ENCODE measurements at regions not wholly inside any gene's neighbourhood (a gene's known extent, or its start where the extent isn't known, plus 50 kb on each side); places are given as distances from the start of the nearest gene placed in this dataset.

- Histone ChIP-seq H3K4me1 (no peaks in the 10 kb centered on the region), H3K27ac (no peak overlapping the region), H3K9me3 (no peaks in the 10 kb centered on the region), H3K4me3 (no peak overlapping the region), H3K36me3 (no peaks in the 10 kb centered on the region), H3K27me3 (no peaks in the 10 kb centered on the region)
- no peak for DNase-seq (ENCODE audit: extremely low spot score in 2 of 2)
- intact Hi-C loops (cut with DNase I), result no loop called here
- TF ChIP-seq, protein P1, sequence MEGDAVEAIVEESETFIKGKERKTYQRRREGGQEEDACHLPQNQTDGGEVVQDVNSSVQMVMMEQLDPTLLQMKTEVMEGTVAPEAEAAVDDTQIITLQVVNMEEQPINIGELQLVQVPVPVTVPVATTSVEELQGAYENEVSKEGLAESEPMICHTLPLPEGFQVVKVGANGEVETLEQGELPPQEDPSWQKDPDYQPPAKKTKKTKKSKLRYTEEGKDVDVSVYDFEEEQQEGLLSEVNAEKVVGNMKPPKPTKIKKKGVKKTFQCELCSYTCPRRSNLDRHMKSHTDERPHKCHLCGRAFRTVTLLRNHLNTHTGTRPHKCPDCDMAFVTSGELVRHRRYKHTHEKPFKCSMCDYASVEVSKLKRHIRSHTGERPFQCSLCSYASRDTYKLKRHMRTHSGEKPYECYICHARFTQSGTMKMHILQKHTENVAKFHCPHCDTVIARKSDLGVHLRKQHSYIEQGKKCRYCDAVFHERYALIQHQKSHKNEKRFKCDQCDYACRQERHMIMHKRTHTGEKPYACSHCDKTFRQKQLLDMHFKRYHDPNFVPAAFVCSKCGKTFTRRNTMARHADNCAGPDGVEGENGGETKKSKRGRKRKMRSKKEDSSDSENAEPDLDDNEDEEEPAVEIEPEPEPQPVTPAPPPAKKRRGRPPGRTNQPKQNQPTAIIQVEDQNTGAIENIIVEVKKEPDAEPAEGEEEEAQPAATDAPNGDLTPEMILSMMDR (IDR thresholded peaks at IDR 0.05), result no peak
- no peak for TF ChIP-seq POLR2A (IDR thresholded peaks at IDR 0.05)
- TF ChIP-seq POLR2AphosphoS5 (IDR thresholded peaks at IDR 0.05; ENCODE audit: insufficient read depth in 1 of 2, low read depth in 1 of 2), result no peak
These were observed 221.1 kb upstream of the TMTC4 start for GRCh38 chr13:100895651-100896050.

GRCh38 chr13:100892981-100893380 is 218.4 kb upstream of the TMTC4 start:
- no peaks in the 10 kb centered on the region for H3K27me3 ChIP-seq
- TF ChIP-seq POLR2AphosphoS5 (IDR thresholded peaks at IDR 0.05; ENCODE audit: insufficient read depth in 1 of 2, low read depth in 1 of 2), result no peak
- H3K27ac ChIP-seq, result no peak overlapping the region
- no peaks in the 10 kb centered on the region for H3K9me3 ChIP-seq
- H3K4me3 ChIP-seq, result no peak overlapping the region
- intact Hi-C loops (cut with DNase I), result no loop called here
- H3K4me1 ChIP-seq, result no peaks in the 10 kb centered on the region
- no peak for DNase-seq (ENCODE audit: extremely low spot score in 2 of 2)
- no peaks in the 10 kb centered on the region for H3K36me3 ChIP-seq

DNA sequence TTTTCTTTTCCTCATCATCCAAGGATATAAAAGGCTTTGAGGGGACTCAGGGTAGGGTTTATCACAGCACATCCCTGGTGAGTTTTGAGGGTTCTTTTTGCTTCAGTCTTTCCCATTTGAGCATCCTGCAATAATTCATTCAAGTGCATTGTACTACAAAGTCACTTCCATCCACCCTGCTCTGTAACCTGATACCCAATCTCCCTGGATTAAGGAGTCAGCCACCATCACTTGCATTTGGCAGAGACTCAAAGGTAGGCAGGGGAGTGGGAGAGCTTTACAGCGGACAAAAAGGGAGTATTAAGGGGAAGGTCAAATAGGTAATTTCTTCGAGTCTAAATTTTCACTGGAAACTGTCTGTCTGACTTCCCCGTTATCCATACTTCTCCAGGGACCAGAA is 216.1 kb upstream of the TMTC4 start:
- TF ChIP-seq POLR2A (IDR thresholded peaks at IDR 0.05) (no peak), POLR2AphosphoS5 (IDR thresholded peaks at IDR 0.05; ENCODE audit: insufficient read depth in 1 of 2, low read depth in 1 of 2) (no peak)
- TF ChIP-seq, protein P1 (IDR thresholded peaks at IDR 0.05), result no peak
- H3K36me3 ChIP-seq, result no peaks in the 10 kb centered on the region
- intact Hi-C loops (cut with DNase I), result no loop called here
- no peak overlapping the region for H3K27ac ChIP-seq
- H3K9me3 ChIP-seq, result no peaks in the 10 kb centered on the region
- no peaks in the 10 kb centered on the region for H3K27me3 ChIP-seq
- H3K4me1 ChIP-seq, result no peaks in the 10 kb centered on the region
- H3K4me3 ChIP-seq, result no peak overlapping the region
- no peak for DNase-seq (ENCODE audit: extremely low spot score in 2 of 2)

GRCh38 chr13:100887729-100888151 is 213.1 kb upstream of the TMTC4 start:
- Histone ChIP-seq H3K9me3 (no peaks in the 10 kb centered on the region), H3K27ac (no peak overlapping the region), H3K36me3 (no peaks in the 10 kb centered on the region), H3K27me3 (no peaks in the 10 kb centered on the region), H3K4me1 (no peaks in the 10 kb centered on the region), H3K4me3 (no peak overlapping the region)
- no peak for DNase-seq (ENCODE audit: extremely low spot score in 2 of 2)
- intact Hi-C loops (cut with DNase I), result no loop called here
- no peak for TF ChIP-seq POLR2AphosphoS5 (IDR thresholded peaks at IDR 0.05; ENCODE audit: insufficient read depth in 1 of 2, low read depth in 1 of 2)
- TF ChIP-seq POLR2A (IDR thresholded peaks at IDR 0.05), result no peak
- TF ChIP-seq, protein P1 (IDR thresholded peaks at IDR 0.05), result no peak

- Histone ChIP-seq H3K9me3 (no peaks in the 10 kb centered on the region), H3K4me3 (no peak overlapping the region), H3K36me3 (no peaks in the 10 kb centered on the region), H3K27ac (no peak overlapping the region), H3K4me1 (no peaks in the 10 kb centered on the region), H3K27me3 (no peaks in the 10 kb centered on the region)
- intact Hi-C loops (cut with DNase I), result no loop called here
- no peak for DNase-seq (ENCODE audit: extremely low spot score in 2 of 2)
- TF ChIP-seq, protein P1 (IDR thresholded peaks at IDR 0.05), result no peak
- TF ChIP-seq POLR2A (IDR thresholded peaks at IDR 0.05) (no peak), POLR2AphosphoS5 (IDR thresholded peaks at IDR 0.05; ENCODE audit: insufficient read depth in 1 of 2, low read depth in 1 of 2) (no peak)
These were observed 208.9 kb upstream of the TMTC4 start for GRCh38 chr13:100883453-100883852.

All from vagina (tissue), 2 donors.